ENCODE measurements at regions not wholly inside any gene's neighbourhood (a gene's known extent, or its start where the extent isn't known, plus 50 kb on each side); places are given as distances from the start of the nearest gene placed in this dataset.

DNA sequence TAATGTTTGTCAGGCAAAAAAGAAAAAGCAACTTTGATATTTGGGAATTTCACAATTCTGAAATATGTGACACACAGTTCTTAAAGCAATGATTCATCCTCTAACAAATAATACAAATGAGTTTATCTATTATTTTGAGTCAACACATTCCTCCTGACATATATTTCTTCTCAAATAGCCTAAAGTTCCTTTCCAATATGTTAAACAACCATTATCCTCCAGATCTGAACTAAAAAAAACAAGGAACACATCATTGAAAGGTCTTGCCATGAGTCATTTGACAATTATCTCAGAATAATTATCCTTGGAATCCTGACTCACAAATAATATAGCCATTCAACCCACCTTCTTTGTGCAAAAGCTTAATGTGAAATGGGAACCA, 208.7 kb upstream of the CDIN1 start:
- in situ Hi-C loops (cut with MboI; ENCODE audit: low sequenced_read_pairs in 4 of 4) (no loop called here), intact Hi-C loops (cut with DNase I; ENCODE audit: low total_unique reads) (no loop called here)
- DNase-seq = no peak
- H3K36me3 ChIP-seq = no peaks in the 10 kb centered on the region
- no peak overlapping the region for H3K4me3 ChIP-seq
- no peak overlapping the region for H3K27ac ChIP-seq
- no peaks in the 10 kb centered on the region for H3K4me1 ChIP-seq
- no peaks in the 10 kb centered on the region for H3K27me3 ChIP-seq
- H3K9me3 ChIP-seq = no peaks in the 10 kb centered on the region
- no peak for ATAC-seq
- TF ChIP-seq POLR2A (IDR thresholded peaks at IDR 0.05) = no peak
- TF ChIP-seq, protein P1, sequence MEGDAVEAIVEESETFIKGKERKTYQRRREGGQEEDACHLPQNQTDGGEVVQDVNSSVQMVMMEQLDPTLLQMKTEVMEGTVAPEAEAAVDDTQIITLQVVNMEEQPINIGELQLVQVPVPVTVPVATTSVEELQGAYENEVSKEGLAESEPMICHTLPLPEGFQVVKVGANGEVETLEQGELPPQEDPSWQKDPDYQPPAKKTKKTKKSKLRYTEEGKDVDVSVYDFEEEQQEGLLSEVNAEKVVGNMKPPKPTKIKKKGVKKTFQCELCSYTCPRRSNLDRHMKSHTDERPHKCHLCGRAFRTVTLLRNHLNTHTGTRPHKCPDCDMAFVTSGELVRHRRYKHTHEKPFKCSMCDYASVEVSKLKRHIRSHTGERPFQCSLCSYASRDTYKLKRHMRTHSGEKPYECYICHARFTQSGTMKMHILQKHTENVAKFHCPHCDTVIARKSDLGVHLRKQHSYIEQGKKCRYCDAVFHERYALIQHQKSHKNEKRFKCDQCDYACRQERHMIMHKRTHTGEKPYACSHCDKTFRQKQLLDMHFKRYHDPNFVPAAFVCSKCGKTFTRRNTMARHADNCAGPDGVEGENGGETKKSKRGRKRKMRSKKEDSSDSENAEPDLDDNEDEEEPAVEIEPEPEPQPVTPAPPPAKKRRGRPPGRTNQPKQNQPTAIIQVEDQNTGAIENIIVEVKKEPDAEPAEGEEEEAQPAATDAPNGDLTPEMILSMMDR (IDR thresholded peaks at IDR 0.05 in 4 of 5, conservative IDR thresholded peaks at IDR 0.05 in 1 of 5) = no peak

DNA sequence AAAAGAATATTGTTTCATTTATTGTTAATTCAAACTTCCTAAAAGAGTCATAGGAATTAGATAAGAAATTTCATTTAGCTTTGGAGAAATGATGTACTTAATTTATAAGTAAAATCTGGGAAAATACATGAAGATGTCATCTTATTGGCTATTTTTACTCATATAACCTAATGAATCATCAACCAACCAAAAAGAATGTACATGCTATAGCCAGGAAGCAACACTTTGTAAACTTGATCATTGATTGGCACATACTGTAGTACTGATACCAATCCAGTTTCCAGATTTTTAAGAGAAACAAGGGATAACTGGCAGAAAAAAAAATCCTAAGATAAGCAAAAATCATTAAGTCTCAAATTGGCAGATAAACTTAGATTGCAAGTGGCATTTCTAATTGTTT, 207.9 kb upstream of the CDIN1 start:
- Histone ChIP-seq H3K36me3 (no peaks in the 10 kb centered on the region), H3K4me3 (no peak overlapping the region), H3K27me3 (no peaks in the 10 kb centered on the region), H3K27ac (no peak overlapping the region), H3K9me3 (no peaks in the 10 kb centered on the region), H3K4me1 (no peaks in the 10 kb centered on the region)
- DNase-seq (no peak), ATAC-seq (no peak)
- in situ Hi-C loops (cut with MboI; ENCODE audit: low sequenced_read_pairs in 4 of 4) = no loop called here
- intact Hi-C loops (cut with DNase I; ENCODE audit: low total_unique reads) = no loop called here
- TF ChIP-seq, protein P1 (IDR thresholded peaks at IDR 0.05 in 4 of 5, conservative IDR thresholded peaks at IDR 0.05 in 1 of 5) = no peak
- TF ChIP-seq POLR2A (IDR thresholded peaks at IDR 0.05) = no peak

GRCh38 chr15:36372968-36373367, 206.5 kb upstream of the CDIN1 start:
- Histone ChIP-seq H3K4me3 (no peak overlapping the region), H3K4me1 (no peaks in the 10 kb centered on the region), H3K27me3 (no peaks in the 10 kb centered on the region), H3K27ac (no peak overlapping the region), H3K36me3 (no peaks in the 10 kb centered on the region), H3K9me3 (no peaks in the 10 kb centered on the region)
- intact Hi-C loops (cut with DNase I; ENCODE audit: low total_unique reads) (no loop called here), in situ Hi-C loops (cut with MboI; ENCODE audit: low sequenced_read_pairs in 4 of 4) (no loop called here)
- DNase-seq (no peak), ATAC-seq (no peak)
- TF ChIP-seq, protein P1 (IDR thresholded peaks at IDR 0.05 in 4 of 5, conservative IDR thresholded peaks at IDR 0.05 in 1 of 5) = no peak

GRCh38 chr15:36373550-36373949, 205.9 kb upstream of the CDIN1 start:
- TF ChIP-seq, protein P1 (IDR thresholded peaks at IDR 0.05 in 4 of 5, conservative IDR thresholded peaks at IDR 0.05 in 1 of 5) = no peak
- no peak for TF ChIP-seq POLR2A (IDR thresholded peaks at IDR 0.05)
- Histone ChIP-seq H3K9me3 (no peaks in the 10 kb centered on the region), H3K4me1 (no peaks in the 10 kb centered on the region), H3K4me3 (no peak overlapping the region), H3K27ac (no peak overlapping the region), H3K27me3 (no peaks in the 10 kb centered on the region), H3K36me3 (no peaks in the 10 kb centered on the region)
- DNase-seq (no peak), ATAC-seq (no peak)
- in situ Hi-C loops (cut with MboI; ENCODE audit: low sequenced_read_pairs in 4 of 4) = no loop called here
- intact Hi-C loops (cut with DNase I; ENCODE audit: low total_unique reads) = no loop called here

DNA sequence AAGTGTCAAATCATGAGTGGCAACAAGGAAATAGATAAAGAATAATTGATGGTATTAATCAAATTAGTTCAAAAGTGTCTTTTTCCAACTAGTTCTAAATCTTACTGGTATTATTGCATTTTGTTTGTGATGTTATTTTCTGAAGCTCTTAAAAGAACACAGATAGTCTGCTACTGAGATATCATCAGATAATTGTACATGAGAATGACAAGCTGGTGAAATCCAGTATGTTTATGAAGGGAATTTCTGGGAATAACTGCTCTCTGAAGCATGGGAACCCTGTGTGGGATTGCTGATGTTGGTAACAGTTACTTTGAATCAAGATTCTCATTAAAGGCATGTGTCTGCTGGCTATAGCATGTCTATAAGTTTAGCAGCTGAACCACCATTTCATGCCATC, 190.3 kb upstream of the CDIN1 start:
- intact Hi-C loops (cut with DNase I; ENCODE audit: low total_unique reads) (no loop called here), in situ Hi-C loops (cut with MboI; ENCODE audit: low sequenced_read_pairs in 4 of 4) (no loop called here)
- Histone ChIP-seq H3K27ac (no peak overlapping the region), H3K9me3 (no peaks in the 10 kb centered on the region), H3K4me3 (no peak overlapping the region), H3K36me3 (no peaks in the 10 kb centered on the region), H3K27me3 (no peaks in the 10 kb centered on the region), H3K4me1 (no peaks in the 10 kb centered on the region)
- ATAC-seq = no peak
- DNase-seq = no peak
- TF ChIP-seq, protein P1 (IDR thresholded peaks at IDR 0.05 in 4 of 5, conservative IDR thresholded peaks at IDR 0.05 in 1 of 5) = no peak
- no peak for TF ChIP-seq POLR2A (IDR thresholded peaks at IDR 0.05)
